Smooth muscle cell of the brain vasculature (primary cell): ENCODE measurements at regions not wholly inside any gene's neighbourhood (a gene's known extent, or its start where the extent isn't known, plus 50 kb on each side); places are given as distances from the start of the nearest gene placed in this dataset.

Experiments
- DNase-seq: peaks from one replicate; pipeline ENCODE4 v3.0.0-alpha.2; 2012; ENCODE audit warnings: low read depth, low spot score

GRCh38 chr13:89786531-89786930 lies 1561.0 kb upstream of the MIR17HG start:
- DNase-seq: no peak

- no peak for DNase-seq
Observed at GRCh38 chr13:89790696-89791095, 1556.8 kb upstream of the MIR17HG start.

GRCh38 chr13:89791971-89792630 lies 1555.4 kb upstream of the MIR17HG start:
- DNase-seq: no peak

GRCh38 chr13:89796196-89796595 lies 1551.3 kb upstream of the MIR17HG start:
- DNase-seq: no peak

GRCh38 chr13:89803839-89804238 lies 1543.6 kb upstream of the MIR17HG start:
- no peak for DNase-seq

- DNase-seq: no peak
Observed at GRCh38 chr13:89806594-89806993, 1540.9 kb upstream of the MIR17HG start.

- no peak for DNase-seq
Observed at GRCh38 chr13:89812856-89813255, 1534.6 kb upstream of the MIR17HG start.

GRCh38 chr13:89816404-89816803 lies 1531.1 kb upstream of the MIR17HG start:
- no peak for DNase-seq

GRCh38 chr13:89822467-89822866 lies 1525.0 kb upstream of the MIR17HG start:
- DNase-seq: no peak

- DNase-seq: no peak
Observed at GRCh38 chr13:89827552-89827951, 1519.9 kb upstream of the MIR17HG start.

GRCh38 chr13:89828506-89828905 lies 1519.0 kb upstream of the MIR17HG start:
- no peak for DNase-seq

- DNase-seq: no peak
Observed at GRCh38 chr13:89831157-89831556, 1516.3 kb upstream of the MIR17HG start.

GRCh38 chr13:89832827-89833226 lies 1514.7 kb upstream of the MIR17HG start:
- no peak for DNase-seq

GRCh38 chr13:89843621-89844020 lies 1503.9 kb upstream of the MIR17HG start:
- no peak for DNase-seq

- no peak for DNase-seq
Observed at GRCh38 chr13:89845874-89846273, 1501.6 kb upstream of the MIR17HG start.

- no peak for DNase-seq
Observed at GRCh38 chr13:89846926-89847585, 1500.4 kb upstream of the MIR17HG start.

- no peak for DNase-seq
Observed at GRCh38 chr13:89852570-89852969, 1494.9 kb upstream of the MIR17HG start.

GRCh38 chr13:89856512-89856911 lies 1491.0 kb upstream of the MIR17HG start:
- no peak for DNase-seq

- DNase-seq: no peak
Observed at GRCh38 chr13:89857502-89857901, 1490.0 kb upstream of the MIR17HG start.

- DNase-seq: no peak
Observed at GRCh38 chr13:89862011-89862690, 1485.3 kb upstream of the MIR17HG start.

GRCh38 chr13:89862691-89863036 lies 1484.8 kb upstream of the MIR17HG start:
- DNase-seq: no peak

- DNase-seq: no peak
Observed at GRCh38 chr13:89865164-89866064, 1482.1 kb upstream of the MIR17HG start.
